Activated CD4-positive, alpha-beta T cell treated with anti-CD3 and anti-CD28 coated beads, Interleukin-2, amount 50 U/mL, for 16 hours (primary cell): ENCODE measurements at regions not wholly inside any gene's neighbourhood (a gene's known extent, or its start where the extent isn't known, plus 50 kb on each side); places are given as distances from the start of the nearest gene placed in this dataset.
A peak's percentile ranks its signal among the peaks of the same experiment; 100 is the strongest.

Experiments
- DNase-seq: peaks from one replicate; pipeline ENCODE4 v3.0.0-alpha.2; 2020

DNA sequence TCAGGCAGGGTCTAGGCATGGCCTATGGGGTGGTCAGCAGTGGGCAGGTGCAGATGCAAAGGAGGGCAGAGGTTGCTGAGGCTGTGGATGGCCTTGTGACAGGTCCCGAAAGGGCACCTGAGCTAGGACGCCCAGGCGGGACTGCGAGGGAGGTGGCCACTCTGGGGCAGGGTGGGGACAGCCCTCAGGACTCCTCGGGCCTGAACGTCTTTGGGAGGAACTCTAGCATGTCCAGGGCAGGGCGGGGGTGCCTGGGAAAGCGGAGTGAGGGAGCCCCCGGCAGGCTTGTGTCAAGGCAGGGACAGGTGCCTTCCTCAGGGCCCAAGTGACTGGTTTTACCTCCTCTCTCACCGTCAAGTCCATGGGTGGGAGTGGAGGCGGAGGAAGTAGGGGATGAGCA, 125.4 kb upstream of the WNT4 start:
- no peak for DNase-seq

DNA sequence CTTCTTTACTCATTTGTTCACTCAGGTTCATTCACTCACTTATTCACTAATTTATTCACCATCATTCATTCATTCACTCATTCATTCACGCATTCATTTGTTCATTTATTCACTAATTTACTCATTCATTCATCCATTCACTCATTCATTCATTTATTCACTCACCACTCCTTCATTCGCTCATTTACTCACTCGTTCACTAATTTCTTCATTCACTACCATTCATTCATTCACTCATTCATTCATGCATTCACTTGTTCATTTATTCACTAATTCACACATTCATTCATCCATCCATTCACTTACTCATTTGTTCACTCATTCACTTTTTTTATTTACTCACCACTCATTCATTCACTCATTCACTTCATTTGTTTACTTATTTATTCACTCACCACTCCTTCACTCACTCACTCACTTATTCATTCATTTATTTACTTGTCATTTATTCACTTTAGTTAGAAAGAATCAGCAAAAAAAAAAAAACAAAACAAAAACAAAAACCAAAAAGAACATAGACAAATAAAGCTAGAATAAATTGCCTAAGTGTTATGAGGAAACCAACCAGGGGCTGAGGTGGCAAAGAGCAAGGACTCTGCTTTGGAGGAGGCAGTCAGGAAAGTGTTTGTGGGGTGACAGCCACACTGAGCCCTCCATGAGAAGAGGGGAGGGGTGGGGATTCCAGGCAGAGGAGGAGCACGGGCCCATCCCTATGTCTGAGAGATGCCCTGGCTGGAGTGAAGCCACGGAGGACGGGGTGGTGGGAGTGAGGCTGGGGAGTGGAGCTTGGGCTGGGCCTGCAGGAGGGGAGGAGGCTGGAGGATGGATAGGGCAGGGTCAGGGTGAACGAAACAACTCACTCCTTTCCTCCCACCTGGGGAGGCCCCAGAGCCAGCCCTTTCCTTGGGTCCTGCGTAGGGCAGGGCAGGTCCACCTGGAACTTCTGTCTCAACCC, 129.2 kb upstream of the WNT4 start:
- DNase-seq, result no peak

- no peak for DNase-seq
Observed at GRCh38 chr1:22273686-22274681, 131.1 kb upstream of the WNT4 start.

- DNase-seq, result no peak
Observed at GRCh38 chr1:22275167-22275566, 132.3 kb upstream of the WNT4 start.

DNA sequence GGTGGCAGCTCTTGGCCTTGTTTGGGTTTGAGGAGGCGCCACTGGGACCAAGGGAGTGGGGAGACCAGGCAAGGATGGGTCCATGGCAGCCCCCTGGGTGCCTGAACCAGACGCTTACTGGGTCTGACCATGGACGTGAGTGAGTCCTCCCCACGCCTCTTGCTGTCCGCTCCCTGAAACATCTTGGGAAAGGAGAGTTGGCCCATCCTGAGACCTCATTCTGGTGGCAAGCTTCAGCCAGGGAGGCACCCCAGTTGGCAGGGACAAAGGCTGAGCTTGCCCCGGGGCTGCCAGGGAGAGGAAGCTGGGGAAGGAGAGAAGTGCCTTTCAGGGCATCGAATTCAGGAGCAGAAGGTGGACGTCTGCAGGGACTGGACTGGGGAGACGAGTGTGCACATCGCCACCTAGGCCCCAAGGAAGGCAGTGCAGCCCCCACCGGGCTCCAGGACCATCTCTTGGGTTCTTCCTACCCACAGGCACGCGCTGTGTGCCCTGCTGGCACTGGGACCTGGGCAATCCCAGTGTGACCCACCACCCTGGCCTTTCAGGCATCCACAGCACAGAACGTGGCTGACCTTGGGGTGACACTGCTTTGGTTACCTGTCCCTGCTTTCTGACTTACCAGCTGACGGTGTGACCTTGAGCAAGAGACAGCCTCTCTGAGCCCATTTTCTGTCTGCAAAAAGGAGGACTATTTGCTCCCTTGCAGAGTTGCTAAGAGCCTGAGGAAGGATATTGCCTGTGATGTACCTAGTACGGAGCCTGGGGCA, 132.9 kb upstream of the WNT4 start:
- DNase-seq, result peak; percentile 31

GRCh38 chr1:22276396-22276748, 133.5 kb upstream of the WNT4 start:
- no peak for DNase-seq

DNA sequence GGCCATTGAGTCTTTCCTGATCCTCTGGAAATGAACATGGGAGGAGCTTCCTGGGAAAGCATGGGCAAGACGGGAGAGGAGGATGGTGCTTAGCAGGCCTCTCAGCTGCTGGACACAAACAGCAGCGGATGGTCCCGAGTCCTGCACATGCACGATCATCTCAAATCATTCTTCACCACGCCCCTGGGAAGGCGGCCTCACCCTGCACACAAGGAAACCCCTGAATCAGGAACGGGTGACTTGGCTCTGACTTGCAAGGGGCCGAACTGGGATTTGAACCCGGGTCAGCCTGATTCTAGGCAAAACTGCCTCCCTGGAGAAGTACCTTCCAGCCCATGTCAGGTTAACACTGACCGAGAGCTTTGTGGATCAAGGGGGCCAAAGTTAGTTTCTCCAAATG, 134.8 kb upstream of the WNT4 start:
- no peak for DNase-seq

DNA sequence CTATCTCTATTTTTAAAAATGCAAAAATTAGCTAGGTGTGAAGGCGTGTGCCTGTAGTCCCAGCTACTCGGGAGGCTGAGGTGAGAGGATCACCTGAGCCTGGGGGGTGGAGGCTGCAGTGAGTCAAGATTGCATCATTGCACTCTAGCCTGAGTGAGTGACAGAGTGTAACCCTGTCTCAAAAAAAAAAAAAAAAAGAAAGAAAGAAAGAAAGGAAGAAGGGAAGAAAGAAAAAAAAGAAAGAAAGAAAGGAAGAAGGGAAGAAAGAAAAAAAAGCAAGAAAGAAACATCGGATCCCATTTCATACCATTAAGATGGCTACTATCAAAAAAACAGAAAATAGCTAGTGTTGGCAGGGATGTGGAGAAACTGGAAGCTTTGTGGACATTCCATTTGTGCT, 136.8 kb upstream of the WNT4 start:
- DNase-seq, result no peak

DNA sequence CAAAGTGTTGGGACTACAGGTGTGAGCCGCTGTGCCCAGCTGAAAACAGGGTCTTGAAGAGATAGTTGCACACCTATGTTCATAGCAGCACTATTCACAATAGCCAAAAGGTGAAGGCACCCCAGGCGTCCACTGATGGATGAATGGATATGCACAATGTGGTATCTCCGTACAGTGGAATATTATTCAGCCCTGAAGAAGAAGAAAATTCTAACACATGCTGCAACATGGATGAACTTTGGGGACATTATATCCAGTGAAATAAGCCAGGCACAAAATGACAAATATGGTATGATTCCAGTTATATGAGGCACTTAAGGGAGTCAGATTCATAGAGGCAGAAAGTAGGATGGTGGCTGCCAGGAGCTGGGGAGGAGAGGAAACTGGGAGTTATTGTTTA, 137.6 kb upstream of the WNT4 start:
- no peak for DNase-seq

- DNase-seq, result no peak
Observed at GRCh38 chr1:22281521-22282363, 138.8 kb upstream of the WNT4 start.

GRCh38 chr1:22282364-22282995, 139.6 kb upstream of the WNT4 start:
- no peak for DNase-seq

DNA sequence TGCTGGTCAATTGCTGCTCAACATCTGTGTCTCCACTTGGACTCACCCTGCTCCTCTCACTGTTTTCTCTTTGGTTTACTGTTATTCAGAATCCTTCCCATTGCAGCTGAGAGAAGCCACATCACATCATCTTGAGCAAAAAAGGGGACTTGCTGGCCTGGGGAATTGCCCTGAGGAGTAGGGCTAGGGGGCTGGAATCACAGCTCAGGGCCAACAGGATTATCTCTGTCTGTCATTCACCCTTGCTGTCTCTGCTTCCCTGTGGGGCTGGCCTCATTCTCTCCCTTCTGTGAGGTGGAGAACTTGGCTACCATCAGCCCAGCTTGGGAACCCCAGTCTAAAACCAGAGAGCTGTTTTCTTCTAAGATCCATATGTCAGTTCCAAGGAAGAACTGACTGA, 140.7 kb upstream of the WNT4 start:
- DNase-seq, result no peak

GRCh38 chr1:22284236-22284635, 141.3 kb upstream of the WNT4 start:
- no peak for DNase-seq

DNA sequence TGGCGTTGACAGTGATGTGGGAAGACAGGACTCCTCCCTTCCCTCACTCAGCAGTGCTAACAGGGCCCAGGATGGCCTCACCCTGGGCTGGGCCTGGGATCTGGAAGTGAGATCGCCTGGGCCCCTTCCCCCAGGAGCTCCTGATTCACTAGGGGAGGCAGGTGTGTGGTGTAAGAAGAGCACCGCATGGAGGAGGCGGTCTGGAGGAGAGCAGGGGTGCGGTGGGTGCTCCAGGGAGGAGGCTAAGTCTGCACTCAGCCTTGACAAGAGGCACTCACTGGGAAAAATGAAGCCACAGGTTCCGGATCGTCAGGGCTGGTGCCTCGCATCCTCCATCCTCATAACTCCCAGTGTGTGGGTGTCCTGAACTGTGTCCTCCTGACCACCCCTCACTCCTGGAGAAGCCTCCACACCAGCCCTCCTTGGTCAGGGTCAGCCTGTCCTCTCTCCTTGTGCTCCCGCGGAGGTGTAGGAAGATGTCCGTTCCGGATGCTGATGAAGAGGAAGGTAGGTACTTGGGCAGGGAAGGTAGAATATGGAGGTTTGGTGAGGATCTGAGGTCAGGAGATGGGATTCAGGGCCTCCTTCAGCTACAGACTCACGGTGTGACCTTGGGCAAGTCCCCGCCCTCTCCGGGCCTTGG, 142.1 kb upstream of the WNT4 start:
- no peak for DNase-seq

DNA sequence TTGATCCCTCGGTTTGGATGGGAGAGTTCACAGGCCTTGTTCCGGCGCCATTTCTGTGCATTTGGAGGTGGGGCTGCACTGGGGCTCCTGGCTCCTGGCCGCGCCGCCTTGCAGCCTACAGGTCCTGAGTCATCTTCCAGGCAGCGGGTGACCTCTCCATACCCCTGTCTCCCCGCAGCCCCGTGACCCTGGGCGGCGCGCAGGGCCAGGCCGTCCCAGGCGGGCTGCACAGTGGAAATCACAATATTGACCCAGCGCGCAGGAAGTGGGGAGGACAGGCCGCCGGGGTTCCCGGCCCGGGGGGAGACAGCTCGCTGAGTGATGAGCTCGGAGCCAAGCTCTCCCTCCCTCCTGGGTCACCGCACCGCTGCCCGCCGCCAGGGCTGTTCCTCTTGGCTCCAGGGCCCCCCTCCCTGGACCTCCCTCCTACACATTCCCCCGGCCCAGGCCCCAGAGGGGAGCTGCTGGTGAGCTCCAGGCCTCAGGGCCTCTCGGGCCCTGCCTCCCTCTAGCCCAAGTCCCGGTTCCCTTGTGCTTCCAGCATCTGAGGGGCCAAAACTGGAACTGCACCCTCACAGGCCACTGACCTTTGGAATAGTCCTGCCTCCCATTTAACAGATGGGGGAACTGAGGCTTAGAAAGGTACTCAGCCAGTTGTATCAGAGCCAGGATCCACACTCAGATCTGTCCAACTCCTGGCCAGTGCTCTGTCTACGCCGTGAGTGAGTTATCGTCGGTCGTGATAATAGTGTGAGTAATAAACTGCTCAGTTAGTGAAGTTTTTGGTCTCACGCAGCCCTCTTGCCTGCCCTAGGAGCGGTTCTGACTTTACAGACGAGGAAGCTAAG, 142.9 kb upstream of the WNT4 start:
- no peak for DNase-seq

DNA sequence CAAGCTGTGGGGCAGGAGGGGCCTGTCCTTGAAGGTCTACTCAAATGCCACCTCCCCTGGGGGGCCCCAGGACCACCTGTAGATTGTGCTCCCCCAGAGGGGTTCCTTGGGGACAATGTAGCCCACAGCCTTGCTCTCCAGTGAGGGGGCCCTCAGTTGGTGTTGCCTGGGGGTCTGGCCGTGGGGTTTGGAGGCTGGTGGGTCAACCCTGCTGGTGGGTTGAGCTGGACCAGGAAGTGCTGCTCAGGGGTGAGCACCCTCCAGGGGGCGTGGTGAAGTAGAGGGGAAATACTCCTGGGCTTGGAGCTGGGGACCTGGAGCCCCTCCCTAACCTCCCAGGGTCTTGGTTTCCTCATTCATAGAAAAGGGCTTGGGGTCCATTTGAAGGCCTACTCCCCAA, 143.6 kb upstream of the WNT4 start:
- no peak for DNase-seq

DNA sequence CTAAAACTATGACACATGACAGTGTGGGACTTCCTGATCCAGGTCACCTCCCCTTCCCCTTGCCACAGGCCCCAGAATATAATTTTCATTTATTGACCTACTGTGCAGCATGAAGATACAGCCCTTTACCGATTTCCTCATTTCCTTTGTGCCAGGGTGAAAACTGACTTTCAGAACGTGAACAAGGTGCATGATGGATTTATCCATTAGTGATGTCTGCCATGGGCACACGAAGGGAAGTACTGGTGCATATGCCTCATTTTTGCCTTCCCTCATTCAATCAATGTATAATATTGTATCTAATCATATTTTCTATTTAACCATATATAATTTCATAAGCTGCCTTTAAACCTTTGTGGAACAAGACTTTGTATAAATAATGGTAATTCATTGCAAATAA, 144.4 kb upstream of the WNT4 start:
- DNase-seq, result no peak

- no peak for DNase-seq
Observed at GRCh38 chr1:22287946-22288520, 145.1 kb upstream of the WNT4 start.

GRCh38 chr1:22288593-22289241, 145.8 kb upstream of the WNT4 start:
- no peak for DNase-seq
